Muscle of leg (tissue), 3 donors: ENCODE measurements at regions not wholly inside any gene's neighbourhood (a gene's known extent, or its start where the extent isn't known, plus 50 kb on each side); places are given as distances from the start of the nearest gene placed in this dataset.

Experiments used
- DNase-seq: peaks from one replicate; pipeline ENCODE4 v3.0.0; 2013
- H3K27ac ChIP-seq: one replicate; pipeline ENCODE4 v1.5.1; 2013; ENCODE audit warnings: mild to moderate bottlenecking, low read length, control low read depth
- H3K27me3 ChIP-seq: one replicate; pipeline ENCODE4 v1.6.1; 2013; ENCODE audit warnings: low read length; ENCODE audit not compliant: control insufficient read depth, insufficient read depth
- H3K36me3 ChIP-seq: one replicate; pipeline ENCODE4 v1.6.1; 2013; ENCODE audit warnings: low read length; ENCODE audit not compliant: control insufficient read depth, insufficient read depth
- H3K4me1 ChIP-seq: one replicate; pipeline ENCODE4 v1.6.1; 2013; ENCODE audit warnings: low read length; ENCODE audit not compliant: control insufficient read depth, insufficient read depth
- H3K4me3 ChIP-seq: one replicate; pipeline ENCODE4 v1.5.1; 2013; ENCODE audit warnings: low read length, control low read depth
- H3K9me3 ChIP-seq: replicated peaks from 2 replicates; pipeline ENCODE4 v1.6.1; 2013; ENCODE audit warnings: low read depth, low read length; ENCODE audit not compliant: control insufficient read depth
- WGBS: methylation state at CpG from one replicate; pipeline ENCODE4 v1.1.5; 2013; ENCODE audit warnings: missing lambda C conversion rate; ENCODE audit not compliant: insufficient coverage; 5-methylcytosine and 5-hydroxymethylcytosine counted together

GRCh38 chr1:177476676-177477075, 305.9 kb downstream of the BRINP2 start:
- no peaks in the 10 kb centered on the region for H3K4me1 ChIP-seq
- 56% methylated on average over 2 of the region's 2 CpGs for WGBS
- no peak for DNase-seq
- H3K4me3 ChIP-seq = no peak overlapping the region
- no peaks in the 10 kb centered on the region for H3K27me3 ChIP-seq
- H3K9me3 ChIP-seq = no peaks in the 10 kb centered on the region
- H3K36me3 ChIP-seq = no peaks in the 10 kb centered on the region
- H3K27ac ChIP-seq = no peak overlapping the region

GRCh38 chr1:177472567-177472966, 301.8 kb downstream of the BRINP2 start:
- H3K27ac ChIP-seq = no peak overlapping the region
- no peaks in the 10 kb centered on the region for H3K27me3 ChIP-seq
- no peak for DNase-seq
- H3K9me3 ChIP-seq = no peaks in the 10 kb centered on the region
- H3K4me1 ChIP-seq = no peaks in the 10 kb centered on the region
- no peak overlapping the region for H3K4me3 ChIP-seq
- whole genome bisulfite sequencing = 91% methylated on average over 1 of the region's 1 CpG
- H3K36me3 ChIP-seq = no peaks in the 10 kb centered on the region

- no CpG with 5 or more reads among the region's 1 CpG for WGBS
- Histone ChIP-seq H3K27ac (no peak overlapping the region), H3K36me3 (no peaks in the 10 kb centered on the region), H3K4me3 (no peak overlapping the region), H3K27me3 (no peaks in the 10 kb centered on the region), H3K4me1 (no peaks in the 10 kb centered on the region), H3K9me3 (no peaks in the 10 kb centered on the region)
- DNase-seq = peak; percentile 5
Measured at GRCh38 chr1:177471244-177471643, 300.5 kb downstream of the BRINP2 start.

GRCh38 chr1:177469519-177469918, 298.8 kb downstream of the BRINP2 start:
- Histone ChIP-seq H3K9me3 (no peaks in the 10 kb centered on the region), H3K4me1 (no peaks in the 10 kb centered on the region), H3K36me3 (no peaks in the 10 kb centered on the region), H3K27me3 (no peaks in the 10 kb centered on the region), H3K27ac (no peak overlapping the region), H3K4me3 (no peak overlapping the region)
- no CpG with 5 or more reads among the region's 3 CpGs for WGBS
- peak; percentile 22 for DNase-seq

GRCh38 chr1:177466286-177466685, 295.5 kb downstream of the BRINP2 start:
- Histone ChIP-seq H3K36me3 (no peaks in the 10 kb centered on the region), H3K9me3 (no peaks in the 10 kb centered on the region), H3K27me3 (no peaks in the 10 kb centered on the region), H3K27ac (no peak overlapping the region), H3K4me1 (no peaks in the 10 kb centered on the region), H3K4me3 (no peak overlapping the region)
- WGBS = no CpG with 5 or more reads among the region's 2 CpGs
- DNase-seq = no peak

- no peak overlapping the region for H3K27ac ChIP-seq
- H3K4me3 ChIP-seq = no peak overlapping the region
- no peaks in the 10 kb centered on the region for H3K27me3 ChIP-seq
- no peak for DNase-seq
- whole genome bisulfite sequencing = no CpG with 5 or more reads among the region's 2 CpGs
- H3K4me1 ChIP-seq = no peaks in the 10 kb centered on the region
- no peaks in the 10 kb centered on the region for H3K9me3 ChIP-seq
- H3K36me3 ChIP-seq = no peaks in the 10 kb centered on the region
Measured at GRCh38 chr1:177464686-177465085, 293.9 kb downstream of the BRINP2 start.

GRCh38 chr1:177451191-177451590, 280.4 kb downstream of the BRINP2 start:
- no peaks in the 10 kb centered on the region for H3K4me1 ChIP-seq
- no peak overlapping the region for H3K4me3 ChIP-seq
- no peak overlapping the region for H3K27ac ChIP-seq
- DNase-seq = no peak
- no peaks in the 10 kb centered on the region for H3K27me3 ChIP-seq
- no peaks in the 10 kb centered on the region for H3K9me3 ChIP-seq
- 80% methylated on average over 1 of the region's 2 CpGs for WGBS
- no peaks in the 10 kb centered on the region for H3K36me3 ChIP-seq

- WGBS = 38% methylated on average over 4 of the region's 5 CpGs
- Histone ChIP-seq H3K36me3 (no peaks in the 10 kb centered on the region), H3K27me3 (no peaks in the 10 kb centered on the region), H3K9me3 (no peaks in the 10 kb centered on the region), H3K27ac (no peak overlapping the region), H3K4me1 (no peaks in the 10 kb centered on the region), H3K4me3 (no peak overlapping the region)
- DNase-seq = peak; percentile 16
Measured at GRCh38 chr1:177448652-177449357, 278.0 kb downstream of the BRINP2 start.

- no peak for DNase-seq
- no peak overlapping the region for H3K27ac ChIP-seq
- no peak overlapping the region for H3K4me3 ChIP-seq
- H3K36me3 ChIP-seq = no peaks in the 10 kb centered on the region
- H3K9me3 ChIP-seq = no peaks in the 10 kb centered on the region
- no peaks in the 10 kb centered on the region for H3K4me1 ChIP-seq
- WGBS = 83% methylated on average over 2 of the region's 2 CpGs
- no peaks in the 10 kb centered on the region for H3K27me3 ChIP-seq
Measured at GRCh38 chr1:177448036-177448615, 277.4 kb downstream of the BRINP2 start.

- no peaks in the 10 kb centered on the region for H3K36me3 ChIP-seq
- no CpG with 5 or more reads among the region's 3 CpGs for WGBS
- H3K27ac ChIP-seq = no peak overlapping the region
- H3K4me3 ChIP-seq = no peak overlapping the region
- DNase-seq = no peak
- no peaks in the 10 kb centered on the region for H3K9me3 ChIP-seq
- no peaks in the 10 kb centered on the region for H3K4me1 ChIP-seq
- H3K27me3 ChIP-seq = no peaks in the 10 kb centered on the region
Measured at GRCh38 chr1:177444997-177445746, 274.4 kb downstream of the BRINP2 start.
